Hepatocyte (in vitro differentiated cells): ENCODE measurements at regions not wholly inside any gene's neighbourhood (a gene's known extent, or its start where the extent isn't known, plus 50 kb on each side); places are given as distances from the start of the nearest gene placed in this dataset.

Experiments
- EZH2phosphoT487 ChIP-seq: fragments of 200-600 bp; sonication (generic); IDR thresholded peaks from one replicate; pipeline ENCODE4 v1.6.1; 2018; ENCODE audit warnings: antibody characterized with exemption, mild to moderate bottlenecking, low read depth, moderate library complexity; ENCODE audit not compliant: unreplicated experiment, severe bottlenecking
- TF ChIP-seq, protein P1 (sequence below): fragments of 200-600 bp; sonication (generic); IDR thresholded peaks from 2 replicates; pipeline ENCODE4 v1.5.1; 2016; ENCODE audit warnings: antibody characterized with exemption, mild to moderate bottlenecking; ENCODE audit not compliant: poor library complexity

DNA sequence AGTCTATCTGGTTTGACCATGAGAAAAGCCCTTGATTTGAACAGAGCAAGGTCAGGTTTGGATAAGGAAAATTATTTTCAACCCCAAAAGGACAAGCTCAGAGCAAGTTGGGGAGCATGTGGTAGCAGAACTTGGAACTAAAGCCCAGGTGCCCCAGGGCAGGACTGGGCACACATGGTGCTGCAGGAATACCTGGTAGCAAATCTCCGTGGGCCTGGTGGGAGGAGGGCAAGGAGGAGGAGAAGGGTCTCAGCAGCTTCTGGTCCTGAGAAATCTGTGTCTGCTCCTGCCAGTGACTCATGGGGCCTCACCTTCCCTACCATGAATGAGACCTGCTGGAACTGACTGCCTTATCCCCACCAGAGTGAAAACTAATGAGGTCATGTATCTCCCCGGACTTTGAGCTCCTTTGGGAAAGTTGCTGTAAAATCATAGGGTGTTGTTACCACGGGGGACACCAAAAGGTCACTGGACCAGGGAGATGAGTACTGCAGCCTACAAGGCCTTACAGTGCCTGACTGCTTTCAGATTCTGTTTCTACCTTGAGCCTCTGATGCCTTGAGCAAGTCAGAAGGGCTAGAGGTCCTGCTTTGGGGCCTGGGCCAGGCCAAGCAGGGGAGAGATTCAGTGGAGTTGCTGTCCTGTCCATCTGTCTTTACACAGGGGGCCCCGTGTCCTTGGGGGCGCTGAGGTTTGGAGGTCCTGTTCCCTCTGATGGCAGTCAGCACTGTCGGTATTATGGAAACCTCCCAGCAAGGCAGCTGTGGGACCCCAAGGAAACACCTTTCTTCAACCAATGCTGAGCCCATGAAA is 304.0 kb downstream of the MYCN start:
- TF ChIP-seq, protein P1, sequence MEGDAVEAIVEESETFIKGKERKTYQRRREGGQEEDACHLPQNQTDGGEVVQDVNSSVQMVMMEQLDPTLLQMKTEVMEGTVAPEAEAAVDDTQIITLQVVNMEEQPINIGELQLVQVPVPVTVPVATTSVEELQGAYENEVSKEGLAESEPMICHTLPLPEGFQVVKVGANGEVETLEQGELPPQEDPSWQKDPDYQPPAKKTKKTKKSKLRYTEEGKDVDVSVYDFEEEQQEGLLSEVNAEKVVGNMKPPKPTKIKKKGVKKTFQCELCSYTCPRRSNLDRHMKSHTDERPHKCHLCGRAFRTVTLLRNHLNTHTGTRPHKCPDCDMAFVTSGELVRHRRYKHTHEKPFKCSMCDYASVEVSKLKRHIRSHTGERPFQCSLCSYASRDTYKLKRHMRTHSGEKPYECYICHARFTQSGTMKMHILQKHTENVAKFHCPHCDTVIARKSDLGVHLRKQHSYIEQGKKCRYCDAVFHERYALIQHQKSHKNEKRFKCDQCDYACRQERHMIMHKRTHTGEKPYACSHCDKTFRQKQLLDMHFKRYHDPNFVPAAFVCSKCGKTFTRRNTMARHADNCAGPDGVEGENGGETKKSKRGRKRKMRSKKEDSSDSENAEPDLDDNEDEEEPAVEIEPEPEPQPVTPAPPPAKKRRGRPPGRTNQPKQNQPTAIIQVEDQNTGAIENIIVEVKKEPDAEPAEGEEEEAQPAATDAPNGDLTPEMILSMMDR = no peak
- no peak for TF ChIP-seq EZH2phosphoT487
